OCI-LY1 (cell line): ENCODE measurements at regions not wholly inside any gene's neighbourhood (a gene's known extent, or its start where the extent isn't known, plus 50 kb on each side); places are given as distances from the start of the nearest gene placed in this dataset.

Experiments
- EZH2 ChIP-seq: fragments of 200-600 bp; sonication (generic), shearing (Covaris generic); IDR thresholded peaks from 2 replicates; pipeline ENCODE4 v1.8.0; 2017; ENCODE audit warnings: borderline replicate concordance, mixed run types, mild to moderate bottlenecking, antibody characterized with exemption, low read length, moderate library complexity, mixed read lengths
- TF ChIP-seq, protein P1 (sequence below): fragments of 200-600 bp; sonication (generic), shearing (Covaris generic); IDR thresholded peaks from 2 replicates; pipeline ENCODE4 v1.5.1; 2017; ENCODE audit warnings: mild to moderate bottlenecking, antibody characterized with exemption, low read length, moderate library complexity, mixed read lengths

DNA sequence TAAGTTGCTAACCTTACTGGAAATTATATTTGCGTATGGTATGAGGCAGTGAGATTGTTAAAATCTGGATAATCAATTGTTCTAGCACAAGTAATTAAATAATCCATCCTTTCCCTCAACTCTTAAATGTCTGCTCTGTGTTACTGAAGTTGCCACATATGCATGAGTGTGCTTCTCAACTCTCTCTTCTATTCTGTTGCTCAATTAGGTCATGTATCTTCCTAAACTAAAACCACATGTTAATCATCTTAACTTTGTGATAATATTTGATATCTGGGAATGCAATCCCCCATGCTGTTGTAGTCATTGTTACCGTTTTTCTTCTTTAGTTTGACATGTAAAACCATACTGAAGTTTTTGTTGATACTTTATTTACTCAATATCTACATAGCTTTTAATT is 63.5 kb upstream of the STMND1 start:
- TF ChIP-seq, protein P1, sequence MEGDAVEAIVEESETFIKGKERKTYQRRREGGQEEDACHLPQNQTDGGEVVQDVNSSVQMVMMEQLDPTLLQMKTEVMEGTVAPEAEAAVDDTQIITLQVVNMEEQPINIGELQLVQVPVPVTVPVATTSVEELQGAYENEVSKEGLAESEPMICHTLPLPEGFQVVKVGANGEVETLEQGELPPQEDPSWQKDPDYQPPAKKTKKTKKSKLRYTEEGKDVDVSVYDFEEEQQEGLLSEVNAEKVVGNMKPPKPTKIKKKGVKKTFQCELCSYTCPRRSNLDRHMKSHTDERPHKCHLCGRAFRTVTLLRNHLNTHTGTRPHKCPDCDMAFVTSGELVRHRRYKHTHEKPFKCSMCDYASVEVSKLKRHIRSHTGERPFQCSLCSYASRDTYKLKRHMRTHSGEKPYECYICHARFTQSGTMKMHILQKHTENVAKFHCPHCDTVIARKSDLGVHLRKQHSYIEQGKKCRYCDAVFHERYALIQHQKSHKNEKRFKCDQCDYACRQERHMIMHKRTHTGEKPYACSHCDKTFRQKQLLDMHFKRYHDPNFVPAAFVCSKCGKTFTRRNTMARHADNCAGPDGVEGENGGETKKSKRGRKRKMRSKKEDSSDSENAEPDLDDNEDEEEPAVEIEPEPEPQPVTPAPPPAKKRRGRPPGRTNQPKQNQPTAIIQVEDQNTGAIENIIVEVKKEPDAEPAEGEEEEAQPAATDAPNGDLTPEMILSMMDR: no peak
- no peak for TF ChIP-seq EZH2
